Stimulated activated CD8-positive, alpha-beta memory T cell treated with anti-CD3 and anti-CD28 coated beads, Interleukin-7, amount 100 ng/mL, for 48 hours (primary cell): ENCODE measurements at regions not wholly inside any gene's neighbourhood (a gene's known extent, or its start where the extent isn't known, plus 50 kb on each side); places are given as distances from the start of the nearest gene placed in this dataset.

Experiments
- DNase-seq, 2 donors: peaks; one replicate each; pipeline ENCODE4 v3.0.0-alpha.2; 2020; ENCODE audit warnings: low read depth in 1 of 2; ENCODE audit errors: extremely low read depth in 1 of 2

GRCh38 chr16:79303206-79303605 lies 297.3 kb downstream of the MAF start:
- no peak for DNase-seq

GRCh38 chr16:79302731-79303130 lies 297.8 kb downstream of the MAF start:
- no peak for DNase-seq

- DNase-seq, result no peak
Measured at GRCh38 chr16:79301051-79301450, 299.5 kb downstream of the MAF start.

- DNase-seq, result no peak
Measured at GRCh38 chr16:79298894-79299799, 301.4 kb downstream of the MAF start.

- DNase-seq, result no peak
Measured at GRCh38 chr16:79298476-79298875, 302.1 kb downstream of the MAF start.

GRCh38 chr16:79297805-79298204 lies 302.7 kb downstream of the MAF start:
- DNase-seq, result no peak

GRCh38 chr16:79297296-79297695 lies 303.2 kb downstream of the MAF start:
- no peak for DNase-seq

GRCh38 chr16:79296491-79296890 lies 304.0 kb downstream of the MAF start:
- DNase-seq, result no peak

- DNase-seq, result no peak
Measured at GRCh38 chr16:79295746-79296145, 304.8 kb downstream of the MAF start.

- DNase-seq, result no peak
Measured at GRCh38 chr16:79295162-79295561, 305.4 kb downstream of the MAF start.

- DNase-seq, result no peak
Measured at GRCh38 chr16:79294568-79294967, 306.0 kb downstream of the MAF start.

GRCh38 chr16:79293836-79294460 lies 306.6 kb downstream of the MAF start:
- no peak for DNase-seq

- DNase-seq, result no peak
Measured at GRCh38 chr16:79288066-79288465, 312.5 kb downstream of the MAF start.

- no peak for DNase-seq
Measured at GRCh38 chr16:79287424-79287917, 313.1 kb downstream of the MAF start.

- no peak for DNase-seq
Measured at GRCh38 chr16:79286646-79287423, 313.7 kb downstream of the MAF start.

- no peak for DNase-seq
Measured at GRCh38 chr16:79284766-79285165, 315.8 kb downstream of the MAF start.

- DNase-seq, result no peak
Measured at GRCh38 chr16:79283578-79283977, 317.0 kb downstream of the MAF start.

- DNase-seq, result no peak
Measured at GRCh38 chr16:79282806-79283205, 317.7 kb downstream of the MAF start.

GRCh38 chr16:79278506-79278905 lies 322.0 kb downstream of the MAF start:
- DNase-seq, result peak; percentile 39 to 73

GRCh38 chr16:79276501-79276900 lies 324.0 kb downstream of the MAF start:
- DNase-seq, result no peak

- no peak for DNase-seq
Measured at GRCh38 chr16:79274264-79274663, 326.3 kb downstream of the MAF start.
